ENCODE measurements at regions not wholly inside any gene's neighbourhood (a gene's known extent, or its start where the extent isn't known, plus 50 kb on each side); places are given as distances from the start of the nearest gene placed in this dataset.

DNA sequence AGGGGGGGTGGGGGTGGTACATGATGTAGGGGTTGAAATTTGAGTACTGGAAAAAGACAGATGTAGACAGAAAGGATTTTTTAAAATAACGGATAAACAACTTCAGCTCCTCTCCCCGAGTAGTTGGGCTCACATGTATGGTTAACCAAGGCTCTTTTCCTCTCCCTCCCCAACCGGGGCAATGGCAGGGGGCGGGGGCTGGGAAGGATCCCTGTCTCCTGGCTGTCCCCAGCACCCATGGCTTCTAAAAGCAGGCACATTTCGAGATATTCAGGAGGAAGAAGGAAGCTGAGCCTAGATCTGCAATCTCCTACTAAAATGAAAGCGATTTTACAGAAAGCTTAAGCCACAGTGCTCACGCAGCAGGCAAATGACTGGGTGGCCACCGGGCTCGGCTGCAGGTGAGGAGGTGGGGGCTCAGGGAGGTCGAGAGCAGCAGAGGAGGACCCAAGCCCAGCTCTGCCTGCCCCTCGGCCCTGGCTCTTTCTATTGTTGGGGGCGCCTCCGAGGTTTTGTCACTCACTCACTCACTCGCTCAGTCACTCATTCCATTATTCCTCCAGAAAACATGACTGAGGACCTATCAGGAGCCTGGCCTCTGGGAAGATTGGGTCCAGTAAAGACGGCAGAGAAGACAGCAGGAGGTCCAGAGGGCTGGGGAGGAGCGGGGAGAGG lies 573.3 kb downstream of the PTPRU start:
- DNase-seq (ENCODE audit: low read depth), result no peak
- no peak overlapping the region for H3K4me3 ChIP-seq (ENCODE audit: low read depth, low read length)
- TF ChIP-seq, protein P1, sequence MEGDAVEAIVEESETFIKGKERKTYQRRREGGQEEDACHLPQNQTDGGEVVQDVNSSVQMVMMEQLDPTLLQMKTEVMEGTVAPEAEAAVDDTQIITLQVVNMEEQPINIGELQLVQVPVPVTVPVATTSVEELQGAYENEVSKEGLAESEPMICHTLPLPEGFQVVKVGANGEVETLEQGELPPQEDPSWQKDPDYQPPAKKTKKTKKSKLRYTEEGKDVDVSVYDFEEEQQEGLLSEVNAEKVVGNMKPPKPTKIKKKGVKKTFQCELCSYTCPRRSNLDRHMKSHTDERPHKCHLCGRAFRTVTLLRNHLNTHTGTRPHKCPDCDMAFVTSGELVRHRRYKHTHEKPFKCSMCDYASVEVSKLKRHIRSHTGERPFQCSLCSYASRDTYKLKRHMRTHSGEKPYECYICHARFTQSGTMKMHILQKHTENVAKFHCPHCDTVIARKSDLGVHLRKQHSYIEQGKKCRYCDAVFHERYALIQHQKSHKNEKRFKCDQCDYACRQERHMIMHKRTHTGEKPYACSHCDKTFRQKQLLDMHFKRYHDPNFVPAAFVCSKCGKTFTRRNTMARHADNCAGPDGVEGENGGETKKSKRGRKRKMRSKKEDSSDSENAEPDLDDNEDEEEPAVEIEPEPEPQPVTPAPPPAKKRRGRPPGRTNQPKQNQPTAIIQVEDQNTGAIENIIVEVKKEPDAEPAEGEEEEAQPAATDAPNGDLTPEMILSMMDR (IDR thresholded peaks at IDR 0.05; ENCODE audit: low read depth, low read length, missing control alignments), result no peak
- in situ Hi-C loops (cut with HindIII; ENCODE audit: low sequenced_read_pairs), result no loop called here

DNA sequence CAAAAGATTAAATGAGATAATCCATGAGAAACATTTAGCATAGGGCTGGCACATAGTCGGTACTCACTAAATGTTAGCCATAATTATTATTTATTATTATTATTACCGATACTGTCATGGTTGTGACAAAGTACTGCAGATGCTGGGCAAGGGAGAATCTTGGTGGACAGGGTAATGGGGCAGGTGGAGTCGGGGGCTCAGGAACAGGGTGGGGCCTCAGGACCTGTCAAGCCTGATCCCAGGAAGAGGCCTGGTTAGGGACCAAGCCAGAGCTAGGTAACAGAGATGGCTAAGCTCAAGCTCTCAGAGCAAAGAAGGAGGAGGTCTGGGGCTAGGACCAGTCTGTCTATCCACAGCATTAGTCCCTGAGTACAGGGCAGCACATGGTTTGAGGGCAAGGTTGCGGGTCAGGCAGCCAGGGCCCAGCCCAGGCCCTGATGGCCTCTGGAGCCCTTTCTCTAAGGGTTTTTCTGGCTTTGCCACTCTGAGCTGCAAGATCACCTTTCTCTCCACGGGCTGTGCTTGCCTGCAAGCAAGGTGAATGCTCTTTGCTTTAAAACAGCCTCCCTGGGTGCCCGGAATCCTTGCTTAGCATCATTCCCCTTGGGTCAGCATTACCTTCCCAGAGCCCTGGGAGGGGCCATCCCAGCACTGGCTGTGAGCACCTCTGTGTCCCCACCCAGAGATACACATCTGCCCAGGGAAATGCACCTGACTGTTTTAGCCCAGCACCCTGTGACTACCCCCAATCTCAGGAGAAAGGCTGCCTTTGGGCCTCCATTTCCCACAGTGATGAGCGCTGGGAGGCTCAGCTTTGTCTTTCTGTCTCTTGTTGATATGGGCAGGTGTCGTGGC lies 572.0 kb downstream of the PTPRU start:
- no peak for DNase-seq (ENCODE audit: low read depth)
- TF ChIP-seq, protein P1 (IDR thresholded peaks at IDR 0.05; ENCODE audit: low read depth, low read length, missing control alignments), result no peak
- in situ Hi-C loops (cut with HindIII; ENCODE audit: low sequenced_read_pairs), result no loop called here
- H3K4me3 ChIP-seq (ENCODE audit: low read depth, low read length), result no peak overlapping the region

DNA sequence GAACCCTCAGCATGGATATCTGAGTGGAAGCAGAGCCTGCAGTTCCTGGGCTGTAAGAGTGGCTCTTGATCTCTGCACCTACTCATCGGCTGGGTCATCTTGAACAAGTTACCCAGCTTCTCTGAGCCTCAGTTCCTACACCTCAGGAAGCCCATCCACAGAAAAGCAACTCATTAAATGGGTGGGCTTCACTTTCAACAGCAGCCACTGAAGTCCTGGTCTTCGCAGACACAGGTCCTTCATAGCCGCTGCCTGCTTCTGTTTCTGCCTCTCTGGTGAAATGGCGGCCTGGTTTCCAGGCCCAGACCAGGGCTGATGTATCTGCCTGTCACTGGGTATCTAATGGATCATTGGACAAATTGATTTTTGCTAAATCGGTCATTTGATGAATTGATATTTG lies 571.4 kb downstream of the PTPRU start:
- H3K4me3 ChIP-seq (ENCODE audit: low read depth, low read length), result no peak overlapping the region
- TF ChIP-seq, protein P1 (IDR thresholded peaks at IDR 0.05; ENCODE audit: low read depth, low read length, missing control alignments), result no peak
- in situ Hi-C loops (cut with HindIII; ENCODE audit: low sequenced_read_pairs), result no loop called here
- DNase-seq (ENCODE audit: low read depth), result no peak

DNA sequence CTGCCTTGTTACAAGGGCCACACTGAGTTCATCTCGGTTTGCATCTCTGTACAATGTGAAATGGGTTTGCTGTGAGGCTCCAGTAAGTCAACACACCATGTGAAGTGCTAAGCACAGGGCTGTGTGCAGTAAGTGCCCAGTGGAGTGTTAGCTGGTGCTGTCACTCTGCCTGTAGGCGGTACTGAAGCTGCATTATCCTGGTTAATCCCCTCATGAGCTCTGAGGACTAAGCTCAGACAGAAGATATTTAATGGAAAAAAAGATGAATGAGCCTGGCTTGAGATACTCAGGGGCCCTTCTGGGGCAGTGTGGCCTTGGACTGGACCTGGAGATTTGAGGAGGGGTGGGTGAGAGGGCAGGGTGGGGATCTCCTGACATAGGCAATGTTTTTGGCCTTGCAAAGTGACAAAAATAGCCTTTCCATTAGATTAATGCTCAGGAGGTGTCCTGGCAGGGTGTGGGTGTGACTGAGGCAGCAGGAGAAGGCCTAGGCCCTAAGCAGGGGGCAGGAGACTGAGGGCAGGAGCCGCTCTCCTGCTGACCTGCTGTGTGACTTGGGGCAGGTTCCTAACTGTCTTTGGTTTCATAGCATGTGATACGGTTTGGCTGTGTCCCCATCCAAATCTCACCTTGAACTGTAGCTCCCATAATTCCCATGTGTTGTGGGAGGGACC lies 570.5 kb downstream of the PTPRU start:
- no peak overlapping the region for H3K4me3 ChIP-seq (ENCODE audit: low read depth, low read length)
- DNase-seq (ENCODE audit: low read depth), result no peak
- in situ Hi-C loops (cut with HindIII; ENCODE audit: low sequenced_read_pairs), result no loop called here
- TF ChIP-seq, protein P1 (IDR thresholded peaks at IDR 0.05; ENCODE audit: low read depth, low read length, missing control alignments), result no peak

DNA sequence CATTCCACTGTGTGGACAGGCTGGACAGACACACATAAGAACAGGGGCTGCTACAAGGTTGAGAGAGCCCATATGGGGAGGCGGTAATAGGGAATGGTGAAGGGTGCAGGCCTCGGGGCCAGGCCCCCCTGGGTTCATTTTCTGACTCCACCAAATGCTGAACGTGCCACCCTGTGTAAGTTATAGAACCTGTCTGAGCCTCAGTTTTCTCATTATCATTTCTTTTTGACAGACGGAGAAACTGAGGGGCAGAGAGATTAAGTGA lies 569.5 kb downstream of the PTPRU start:
- no peak overlapping the region for H3K4me3 ChIP-seq (ENCODE audit: low read depth, low read length)
- no peak for DNase-seq (ENCODE audit: low read depth)
- in situ Hi-C loops (cut with HindIII; ENCODE audit: low sequenced_read_pairs), result no loop called here
- TF ChIP-seq, protein P1 (IDR thresholded peaks at IDR 0.05; ENCODE audit: low read depth, low read length, missing control alignments), result no peak

DNA sequence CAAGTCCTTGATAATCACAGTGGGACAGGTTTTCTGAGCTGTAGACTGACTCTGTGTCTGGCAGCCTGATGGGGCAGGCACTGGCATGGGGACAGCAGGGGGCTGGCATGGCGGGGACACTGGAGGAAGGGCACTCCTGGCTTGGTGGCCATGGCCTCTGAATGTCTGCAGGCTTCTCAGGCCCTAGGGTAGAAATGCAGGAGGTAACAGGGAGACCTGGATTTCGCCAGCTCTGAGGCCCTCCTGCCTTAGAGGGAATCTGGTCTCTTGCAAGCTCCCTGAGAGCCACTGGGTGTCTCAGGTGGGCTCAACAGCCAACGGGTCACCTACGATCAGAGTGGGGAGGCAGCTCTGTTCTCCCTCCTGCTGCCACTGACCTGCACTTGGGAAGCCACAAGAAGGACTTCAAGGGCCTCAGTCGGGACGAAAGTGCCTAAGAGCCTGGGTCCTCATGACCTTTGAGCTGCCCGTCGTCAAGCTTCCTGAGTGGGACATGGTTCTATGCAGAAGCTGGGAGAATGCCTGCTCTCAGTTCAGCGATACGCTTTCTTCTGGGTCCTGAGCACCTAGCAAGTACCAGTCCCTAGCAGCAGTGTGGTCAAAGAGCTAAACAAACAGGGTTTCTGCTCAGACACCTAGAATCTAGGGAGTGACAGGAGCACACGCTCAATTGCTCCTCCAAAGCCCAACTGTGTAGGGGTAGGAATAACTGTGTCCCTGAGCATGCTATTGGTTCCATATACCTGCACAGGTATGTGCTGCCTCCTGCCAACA lies 569.0 kb downstream of the PTPRU start:
- TF ChIP-seq, protein P1 (IDR thresholded peaks at IDR 0.05; ENCODE audit: low read depth, low read length, missing control alignments), result no peak
- in situ Hi-C loops (cut with HindIII; ENCODE audit: low sequenced_read_pairs), result no loop called here
- no peak overlapping the region for H3K4me3 ChIP-seq (ENCODE audit: low read depth, low read length)
- DNase-seq (ENCODE audit: low read depth), result no peak
